Neuronal stem cell (in vitro differentiated cells): ENCODE measurements at regions not wholly inside any gene's neighbourhood (a gene's known extent, or its start where the extent isn't known, plus 50 kb on each side); places are given as distances from the start of the nearest gene placed in this dataset.

Source experiments
- DNase-seq: peaks from one replicate; pipeline ENCODE4 v3.0.0-alpha.2; 2013; ENCODE audit warnings: low spot score
- H2AFZ ChIP-seq: one replicate; pipeline ENCODE4 v1.6.1; 2013; ENCODE audit warnings: mild to moderate bottlenecking, low read length, inconsistent platforms
- H2AK5ac ChIP-seq: 2 replicates; pipeline ENCODE4 v1.6.1; 2013; ENCODE audit warnings: low read depth, mild to moderate bottlenecking, inconsistent platforms, low read length, moderate library complexity, mixed read lengths
- H2BK120ac ChIP-seq: 2 replicates; pipeline ENCODE4 v1.6.1; 2013; ENCODE audit warnings: low read depth, mild to moderate bottlenecking, inconsistent platforms, low read length, moderate library complexity, mixed read lengths
- H2BK12ac ChIP-seq: one replicate; pipeline ENCODE4 v1.6.1; 2013; ENCODE audit warnings: low read length, inconsistent platforms
- H2BK15ac ChIP-seq: 2 replicates; pipeline ENCODE4 v1.6.1; 2013; ENCODE audit warnings: mild to moderate bottlenecking, low read length, inconsistent platforms, mixed read lengths
- H2BK5ac ChIP-seq: one replicate; pipeline ENCODE4 v1.6.1; 2013; ENCODE audit warnings: inconsistent platforms, mild to moderate bottlenecking, low read length, moderate library complexity
- H3K14ac ChIP-seq: one replicate; pipeline ENCODE4 v1.6.1; 2013; ENCODE audit warnings: low read length, inconsistent platforms
- H3K18ac ChIP-seq: 2 replicates; pipeline ENCODE4 v1.6.1; 2013; ENCODE audit warnings: low read length, inconsistent platforms
- H3K23ac ChIP-seq: 2 replicates; pipeline ENCODE4 v1.6.1; 2013; ENCODE audit warnings: low read depth, mild to moderate bottlenecking, mixed read lengths, low read length, inconsistent platforms; ENCODE audit not compliant: poor library complexity
- H3K27ac ChIP-seq: replicated peaks from 3 replicates; pipeline ENCODE4 v1.5.1; 2013; ENCODE audit warnings: low read length, inconsistent platforms
- H3K27me3 ChIP-seq, 3 experiments: 2 replicates each; pipeline ENCODE4 v1.6.1; 2013; ENCODE audit warnings: low read length in 3 of 3, mild to moderate bottlenecking in 2 of 3, inconsistent platforms in 1 of 3, low read depth in 1 of 3, mixed read lengths in 1 of 3, moderate library complexity in 1 of 3; ENCODE audit not compliant: control insufficient read depth in 3 of 3, insufficient read depth in 3 of 3
- H3K36me3 ChIP-seq, 2 donors: replicated peaks in 1 of 2; 2 replicates each; pipeline ENCODE4 v1.6.1; 2013; ENCODE audit warnings: low read length in 2 of 2; ENCODE audit not compliant: control insufficient read depth in 2 of 2, insufficient read depth in 2 of 2
- H3K4ac ChIP-seq: 2 replicates; pipeline ENCODE4 v1.6.1; 2013; ENCODE audit warnings: inconsistent platforms, mild to moderate bottlenecking, low read length, moderate library complexity
- H3K4me1 ChIP-seq, 2 donors: 1 replicate in 1 of 2; 2 replicates in 1 of 2; pipeline ENCODE4 v1.6.1; 2013; ENCODE audit warnings: low read length in 2 of 2, low read depth in 1 of 2; ENCODE audit not compliant: control insufficient read depth in 2 of 2, insufficient read depth in 1 of 2
- H3K4me2 ChIP-seq: one replicate; pipeline ENCODE4 v1.6.1; 2013; ENCODE audit warnings: mild to moderate bottlenecking, low read length, inconsistent platforms; ENCODE audit not compliant: insufficient read depth, poor library complexity, severe bottlenecking
- H3K4me3 ChIP-seq, 2 donors: 2 replicates each; pipeline ENCODE4 v1.5.1; 2013; ENCODE audit warnings: low read length in 2 of 2, mild to moderate bottlenecking in 2 of 2, inconsistent platforms in 1 of 2, moderate library complexity in 1 of 2
- H3K79me1 ChIP-seq: one replicate; pipeline ENCODE4 v1.6.1; 2013; ENCODE audit warnings: low read depth, mild to moderate bottlenecking, inconsistent platforms, low read length, moderate library complexity
- H3K9ac ChIP-seq: one replicate; pipeline ENCODE4 v1.6.1; 2013; ENCODE audit warnings: mild to moderate bottlenecking, low read depth, low read length, inconsistent platforms; ENCODE audit not compliant: poor library complexity
- H3K9me3 ChIP-seq, 2 donors: replicated peaks in 1 of 2; 2 replicates each; pipeline versions ENCODE3 to v1.6.1; 2013; ENCODE audit warnings: low read length in 2 of 2, mild to moderate bottlenecking in 2 of 2, inconsistent platforms in 1 of 2, low read depth in 1 of 2, mixed read lengths in 1 of 2, moderate library complexity in 1 of 2; ENCODE audit not compliant: control insufficient read depth in 2 of 2, insufficient read depth in 1 of 2
- H4K8ac ChIP-seq: one replicate; pipeline ENCODE4 v1.6.1; 2013; ENCODE audit warnings: low read depth, mild to moderate bottlenecking, inconsistent platforms, low read length, moderate library complexity
- H4K91ac ChIP-seq: one replicate; pipeline ENCODE4 v1.6.1; 2013; ENCODE audit warnings: low read length, low read depth, mild to moderate bottlenecking, inconsistent platforms; ENCODE audit not compliant: poor library complexity
- WGBS, 2 donors: extraction: QIAGEN DNeasy Blood & Tissue Kit; methylation state at CpG; one replicate each; pipeline ENCODE4 v1.1.7; 2013; ENCODE audit warnings: missing lambda C conversion rate in 2 of 2, mixed read lengths in 1 of 2; ENCODE audit not compliant: insufficient read length in 2 of 2, insufficient replicate concordance in 1 of 2; ENCODE audit errors: extremely low coverage in 2 of 2; 5-methylcytosine and 5-hydroxymethylcytosine counted together

GRCh38 chr4:108540536-108540935 lies 79.8 kb upstream of the RPL34 start:
- Histone ChIP-seq H3K14ac (no peak overlapping the region), H3K9me3 (no peaks in the 10 kb centered on the region), H2AK5ac (no peak overlapping the region), H4K91ac (no peak overlapping the region), H3K4ac (no peak overlapping the region), H2AFZ (no peak overlapping the region), H3K4me1 (no peaks in the 10 kb centered on the region), H2BK120ac (no peak overlapping the region), H3K9ac (no peak overlapping the region), H2BK12ac (no peak overlapping the region), H3K36me3 (no peaks in the 10 kb centered on the region), H4K8ac (no peak overlapping the region), H3K23ac (no peak overlapping the region), H2BK5ac (no peak overlapping the region), H3K4me3 (no peak overlapping the region), H3K27me3 (no peaks in the 10 kb centered on the region), H3K79me1 (peaks cover 2% of the 10 kb centered on the region), H3K27ac (no peak overlapping the region), H2BK15ac (no peak overlapping the region), H3K4me2 (no peak overlapping the region), H3K18ac (no peak overlapping the region)
- DNase-seq = no peak
- WGBS, 2 donors = no CpG with 5 or more reads among the region's 2 CpGs

- Histone ChIP-seq H3K9me3 (no peaks in the 10 kb centered on the region), H3K9ac (no peak overlapping the region), H3K36me3 (no peaks in the 10 kb centered on the region), H3K4me2 (no peak overlapping the region), H4K8ac (no peak overlapping the region), H2BK120ac (no peak overlapping the region), H2AFZ (no peak overlapping the region), H2BK12ac (no peak overlapping the region), H2BK5ac (no peak overlapping the region), H3K4ac (no peak overlapping the region), H3K23ac (no peak overlapping the region), H3K4me3 (no peak overlapping the region), H3K18ac (no peak overlapping the region), H2AK5ac (no peak overlapping the region), H3K27ac (no peak overlapping the region), H3K4me1 (no peaks in the 10 kb centered on the region), H3K27me3 (no peaks in the 10 kb centered on the region), H4K91ac (no peak overlapping the region), H2BK15ac (no peak overlapping the region), H3K14ac (no peak overlapping the region), H3K79me1 (no peaks in the 10 kb centered on the region)
- WGBS, 2 donors = no CpG with 5 or more reads among the region's 2 CpGs
- no peak for DNase-seq
Observed at GRCh38 chr4:108536577-108536976, 83.8 kb upstream of the RPL34 start.

- H3K4me1 ChIP-seq = peaks cover 2 to 4% of the 10 kb centered on the region in 2 donors
- no peak overlapping the region for H2AK5ac ChIP-seq
- H3K27ac ChIP-seq = no peak overlapping the region
- H3K23ac ChIP-seq = no peak overlapping the region
- DNase-seq = no peak
- no peak overlapping the region for H2BK15ac ChIP-seq
- no peak overlapping the region for H3K18ac ChIP-seq
- no CpG with 5 or more reads among the region's 3 CpGs for WGBS, 2 donors
- H3K4me2 ChIP-seq = no peak overlapping the region
- H2BK12ac ChIP-seq = no peak overlapping the region
- no peak overlapping the region for H3K4ac ChIP-seq
- H3K27me3 ChIP-seq = no peaks in the 10 kb centered on the region
- H3K36me3 ChIP-seq = no peaks in the 10 kb centered on the region
- H3K9me3 ChIP-seq = no peaks in the 10 kb centered on the region
- H4K8ac ChIP-seq = no peak overlapping the region
- H2BK5ac ChIP-seq = no peak overlapping the region
- no peak overlapping the region for H3K9ac ChIP-seq
- H2BK120ac ChIP-seq = no peak overlapping the region
- H3K14ac ChIP-seq = no peak overlapping the region
- H3K79me1 ChIP-seq = no peaks in the 10 kb centered on the region
- H3K4me3 ChIP-seq = no peak overlapping the region
- no peak overlapping the region for H2AFZ ChIP-seq
- H4K91ac ChIP-seq = no peak overlapping the region
Observed at GRCh38 chr4:108535757-108536156, 84.6 kb upstream of the RPL34 start.

GRCh38 chr4:108533876-108534275 lies 86.5 kb upstream of the RPL34 start:
- Histone ChIP-seq H3K27me3 (no peaks in the 10 kb centered on the region), H3K36me3 (no peaks in the 10 kb centered on the region), H3K4me3 (no peak overlapping the region), H2BK120ac (no peak overlapping the region), H2BK15ac (no peak overlapping the region), H3K4me1 (peaks cover 2 to 6% of the 10 kb centered on the region in 2 donors), H3K9ac (no peak overlapping the region), H3K79me1 (no peaks in the 10 kb centered on the region), H3K23ac (no peak overlapping the region), H2BK12ac (no peak overlapping the region), H4K8ac (no peak overlapping the region), H3K4me2 (no peak overlapping the region), H2BK5ac (no peak overlapping the region), H3K14ac (no peak overlapping the region), H2AFZ (no peak overlapping the region), H3K18ac (no peak overlapping the region), H3K27ac (no peak overlapping the region), H3K9me3 (no peaks in the 10 kb centered on the region), H2AK5ac (no peak overlapping the region), H3K4ac (no peak overlapping the region), H4K91ac (no peak overlapping the region)
- no CpG with 5 or more reads among the region's 2 CpGs for WGBS, 2 donors
- no peak for DNase-seq
